PC-3 (cell line): ENCODE measurements at regions not wholly inside any gene's neighbourhood (a gene's known extent, or its start where the extent isn't known, plus 50 kb on each side); places are given as distances from the start of the nearest gene placed in this dataset.

ENCODE experiments used
- ATAC-seq: fragments of 200-7000 bp; cut with Tn5 transposase; 2 replicates; pipeline ENCODE4 v1.9.1; 2020; ENCODE audit warnings: mild to moderate bottlenecking, moderate library complexity
- BruUV-seq: library from RNA; stranded (reverse); fragments of 400-500 nt; replicated peaks from 2 replicates; lab custom pipeline; 2021; lab: Mats Ljungman, UMichigan
- CTCF ChIA-PET: fragments of 300-600 bp; sonication (Branson Sonifier 250); formaldehyde crosslinking; loops from one replicate; lab custom pipeline; 2022; ENCODE audit warnings: antibody characterized with exemption; lab: Charles Lee
- POLR2A ChIA-PET: fragments of 300-600 bp; sonication (Branson Sonifier 250); formaldehyde crosslinking; loops from one replicate; lab custom pipeline; 2022; ENCODE audit warnings: antibody characterized with exemption; ENCODE audit not compliant: unreplicated experiment; lab: Charles Lee
- DNase-seq: peaks from one replicate; pipeline ENCODE4 v3.0.0-alpha.2; 2015
- H2AFZ ChIP-seq: fragments of 300-600 bp; sonication (generic); 2 replicates; pipeline ENCODE4 v1.6.0; 2016; ENCODE audit warnings: antibody characterized with exemption, low read length
- H3F3A ChIP-seq: fragments of 300-600 bp; sonication (generic); one replicate; pipeline ENCODE4 v1.6.0; 2017; ENCODE audit warnings: antibody characterized with exemption, low read length, control low read depth, mild to moderate bottlenecking; ENCODE audit not compliant: unreplicated experiment
- H3K27ac ChIP-seq: fragments of 300-600 bp; sonication (generic); 2 replicates; pipeline ENCODE4 v1.5.1; 2016; ENCODE audit warnings: mild to moderate bottlenecking, low read length
- H3K27me3 ChIP-seq: fragments of 300-600 bp; sonication (generic); 2 replicates; pipeline ENCODE4 v1.6.1; 2016; ENCODE audit warnings: low read length, mixed read lengths
- H3K36me3 ChIP-seq: fragments of 300-600 bp; sonication (generic); 2 replicates; pipeline ENCODE4 v1.6.1; 2016; ENCODE audit warnings: low read depth, mixed run types, low read length, mixed read lengths
- H3K4me1 ChIP-seq: fragments of 300-600 bp; sonication (generic); 2 replicates; pipeline ENCODE4 v1.5.1; 2016; ENCODE audit warnings: low read length; ENCODE audit not compliant: insufficient read depth
- H3K4me2 ChIP-seq: fragments of 300-600 bp; sonication (generic); 2 replicates; pipeline ENCODE4 v1.6.0; 2016; ENCODE audit warnings: low read length
- H3K4me3 ChIP-seq: fragments of 300-600 bp; sonication (generic); 2 replicates; pipeline ENCODE4 v1.5.1; 2016; ENCODE audit warnings: mild to moderate bottlenecking, low read length, mixed read lengths
- H3K79me2 ChIP-seq: fragments of 300-600 bp; sonication (generic); 2 replicates; pipeline ENCODE4 v1.6.1; 2017; ENCODE audit warnings: low read length, mixed read lengths
- H3K9ac ChIP-seq: fragments of 300-600 bp; sonication (generic); 2 replicates; pipeline ENCODE4 v1.6.0; 2016; ENCODE audit warnings: mild to moderate bottlenecking, low read length
- H3K9me2 ChIP-seq: fragments of 300-600 bp; sonication (generic); replicated peaks from 2 replicates; pipeline ENCODE4 v1.6.1; 2016; ENCODE audit warnings: mixed run types, low read length, mixed read lengths
- H3K9me3 ChIP-seq: fragments of 300-600 bp; sonication (generic); 2 replicates; pipeline ENCODE4 v1.6.1; 2016; ENCODE audit warnings: low read length, mixed read lengths
- H4K20me1 ChIP-seq: fragments of 300-600 bp; sonication (generic); 2 replicates; pipeline ENCODE4 v1.6.1; 2016; ENCODE audit warnings: low read length, mixed read lengths
- EZH2 ChIP-seq: fragments of 300-600 bp; sonication (generic); IDR thresholded peaks from one replicate; pipeline ENCODE4 v1.6.1; 2017; ENCODE audit warnings: antibody characterized with exemption, mild to moderate bottlenecking, low read length; ENCODE audit not compliant: unreplicated experiment
- EZH2phosphoT487 ChIP-seq: fragments of 300-600 bp; sonication (generic); IDR thresholded peaks from 2 replicates; pipeline ENCODE4 v1.6.1; 2018; ENCODE audit warnings: mild to moderate bottlenecking, antibody characterized with exemption, low read length, borderline replicate concordance
- intact Hi-C: fragments of 100-400 bp; cut with micrococcal nuclease; formaldehyde crosslinking; loops from 2 replicates; pipeline ENCODE4 v1.9.0; 2023
- TF ChIP-seq, protein P1 (sequence below): fragments of 300-600 bp; sonication (generic); conservative IDR thresholded peaks from 2 replicates; pipeline ENCODE4 v1.5.1; 2017; ENCODE audit warnings: antibody characterized with exemption, low read depth, mild to moderate bottlenecking, low read length

DNA sequence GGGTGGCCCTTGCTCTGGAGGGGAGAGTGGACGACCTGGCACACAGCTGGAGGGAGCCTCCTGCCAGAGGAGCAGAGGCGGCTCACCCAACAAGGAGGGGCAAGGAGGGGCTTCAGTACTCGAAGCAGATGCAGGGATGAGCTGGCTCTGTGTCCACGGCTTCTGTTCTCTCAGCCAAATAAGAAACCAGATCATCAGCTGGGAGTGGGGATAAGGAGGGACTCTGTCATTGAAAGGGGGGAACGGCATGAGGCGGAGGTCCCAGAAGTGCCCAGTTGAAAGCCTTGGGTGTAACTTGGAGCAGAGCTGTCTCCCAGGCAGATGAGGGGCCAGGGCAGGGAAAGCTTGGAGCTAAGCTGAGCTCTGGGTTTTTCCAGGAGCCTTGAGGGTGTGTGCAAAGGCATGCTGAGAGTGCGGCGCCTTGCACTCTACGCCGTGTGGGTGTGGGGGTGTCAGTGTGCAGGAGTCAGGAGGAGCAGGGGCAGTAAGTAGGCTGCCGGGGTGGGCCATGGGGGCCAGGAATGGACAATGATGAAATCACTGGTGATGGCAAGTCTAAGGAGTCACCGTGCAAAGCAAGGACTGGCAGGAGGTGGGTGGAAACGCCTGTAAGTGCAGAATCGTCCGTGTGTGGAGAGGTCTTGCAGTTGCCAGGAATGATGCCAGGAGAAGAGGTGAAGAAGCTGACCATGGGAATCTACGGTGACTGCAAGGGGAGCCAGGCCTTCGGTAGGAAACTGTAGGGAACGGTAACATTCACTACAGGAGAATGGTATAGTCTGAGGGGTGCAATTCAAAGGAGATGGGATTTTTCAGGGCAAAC is 85.4 kb upstream of the FOXQ1 start:
- Histone ChIP-seq H3K9me2 (no peaks in the 10 kb centered on the region), H3K9ac (no peak overlapping the region), H3K4me1 (no peaks in the 10 kb centered on the region), H3K27me3 (peaks cover 80% of the 10 kb centered on the region), H3K9me3 (no peaks in the 10 kb centered on the region), H2AFZ (no peak overlapping the region), H3K79me2 (no peaks in the 10 kb centered on the region), H3K4me3 (no peak overlapping the region), H3K4me2 (no peak overlapping the region), H3F3A (no peaks in the 10 kb centered on the region), H4K20me1 (no peaks in the 10 kb centered on the region), H3K36me3 (no peaks in the 10 kb centered on the region), H3K27ac (no peak overlapping the region)
- intact Hi-C loops: no loop called here
- DNase-seq (no peak), ATAC-seq (no peak)
- BruUV-seq: no TSS peak
- ChIA-PET CTCF (no interaction called here), POLR2A (no interaction called here)
- TF ChIP-seq, protein P1, sequence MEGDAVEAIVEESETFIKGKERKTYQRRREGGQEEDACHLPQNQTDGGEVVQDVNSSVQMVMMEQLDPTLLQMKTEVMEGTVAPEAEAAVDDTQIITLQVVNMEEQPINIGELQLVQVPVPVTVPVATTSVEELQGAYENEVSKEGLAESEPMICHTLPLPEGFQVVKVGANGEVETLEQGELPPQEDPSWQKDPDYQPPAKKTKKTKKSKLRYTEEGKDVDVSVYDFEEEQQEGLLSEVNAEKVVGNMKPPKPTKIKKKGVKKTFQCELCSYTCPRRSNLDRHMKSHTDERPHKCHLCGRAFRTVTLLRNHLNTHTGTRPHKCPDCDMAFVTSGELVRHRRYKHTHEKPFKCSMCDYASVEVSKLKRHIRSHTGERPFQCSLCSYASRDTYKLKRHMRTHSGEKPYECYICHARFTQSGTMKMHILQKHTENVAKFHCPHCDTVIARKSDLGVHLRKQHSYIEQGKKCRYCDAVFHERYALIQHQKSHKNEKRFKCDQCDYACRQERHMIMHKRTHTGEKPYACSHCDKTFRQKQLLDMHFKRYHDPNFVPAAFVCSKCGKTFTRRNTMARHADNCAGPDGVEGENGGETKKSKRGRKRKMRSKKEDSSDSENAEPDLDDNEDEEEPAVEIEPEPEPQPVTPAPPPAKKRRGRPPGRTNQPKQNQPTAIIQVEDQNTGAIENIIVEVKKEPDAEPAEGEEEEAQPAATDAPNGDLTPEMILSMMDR: no peak
- no peak for TF ChIP-seq EZH2
- TF ChIP-seq EZH2phosphoT487: no peak

DNA sequence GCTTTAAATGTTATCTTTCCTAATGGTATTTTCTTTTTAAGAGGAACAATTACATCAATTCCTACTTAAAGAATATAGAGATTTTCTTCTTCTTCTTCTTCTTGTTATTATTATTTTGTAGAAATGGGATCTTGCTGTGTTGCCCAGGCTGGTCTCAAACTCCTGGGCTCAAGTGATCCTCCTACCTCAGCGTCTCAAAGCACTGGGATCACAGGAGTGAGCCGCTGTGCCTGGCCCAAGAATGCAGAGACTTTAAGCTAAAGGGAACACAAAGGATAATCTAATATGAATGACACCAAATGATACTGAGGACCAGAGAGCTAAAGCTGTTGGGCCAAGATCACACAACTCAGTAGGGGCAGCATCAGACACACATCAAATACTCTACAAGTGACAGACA is 87.4 kb upstream of the FOXQ1 start:
- ChIA-PET POLR2A (no interaction called here), CTCF (no interaction called here)
- no peaks in the 10 kb centered on the region for H3K9me3 ChIP-seq
- H3K9me2 ChIP-seq: no peaks in the 10 kb centered on the region
- no TSS peak for BruUV-seq
- H4K20me1 ChIP-seq: no peaks in the 10 kb centered on the region
- H3K27ac ChIP-seq: no peak overlapping the region
- ATAC-seq (no peak), DNase-seq (no peak)
- peaks cover 80% of the 10 kb centered on the region for H3K27me3 ChIP-seq
- H3K4me3 ChIP-seq: no peak overlapping the region
- H3K36me3 ChIP-seq: no peaks in the 10 kb centered on the region
- no peaks in the 10 kb centered on the region for H3K4me1 ChIP-seq
- H3K4me2 ChIP-seq: no peak overlapping the region
- H3K9ac ChIP-seq: no peak overlapping the region
- H2AFZ ChIP-seq: no peak overlapping the region
- TF ChIP-seq EZH2 (no peak), EZH2phosphoT487 (no peak)
- TF ChIP-seq, protein P1: no peak
- no peaks in the 10 kb centered on the region for H3K79me2 ChIP-seq
- intact Hi-C loops: no loop called here
- H3F3A ChIP-seq: no peaks in the 10 kb centered on the region
